Sigmoid colon (tissue), 4 donors: ENCODE measurements at regions not wholly inside any gene's neighbourhood (a gene's known extent, or its start where the extent isn't known, plus 50 kb on each side); places are given as distances from the start of the nearest gene placed in this dataset.

Source experiments
- CTCF ChIP-seq, 4 experiments: fragments of 450-650 bp in 3 of 4; fragments of 200-600 bp in 1 of 4; IDR thresholded peaks; one replicate each; pipeline ENCODE4 v1.5.1; 2016 to 2019; ENCODE audit warnings: antibody characterized with exemption in 4 of 4, mild to moderate bottlenecking in 3 of 4, moderate library complexity in 2 of 4
- POLR2A ChIP-seq, 2 donors: fragments of 450-650 bp; IDR thresholded peaks; one replicate each; pipeline ENCODE4 v1.6.1; 2016; ENCODE audit warnings: antibody characterized with exemption in 2 of 2, mild to moderate bottlenecking in 2 of 2, moderate library complexity in 2 of 2
- POLR2AphosphoS5 ChIP-seq, 4 donors: sonication (generic); formaldehyde crosslinking; IDR thresholded peaks; one replicate each; pipeline ENCODE4 v1.6.1; 2017; ENCODE audit warnings: antibody characterized with exemption in 4 of 4

- TF ChIP-seq POLR2AphosphoS5 (IDR thresholded peaks at IDR 0.05): no peak
- no peak for TF ChIP-seq CTCF (IDR thresholded peaks at IDR 0.05)
- TF ChIP-seq POLR2A (IDR thresholded peaks at IDR 0.05): no peak
Observed at GRCh38 chr4:104752337-104752736, 257.6 kb upstream of the CXXC4 start.
